ENCODE measurements at regions not wholly inside any gene's neighbourhood (a gene's known extent, or its start where the extent isn't known, plus 50 kb on each side); places are given as distances from the start of the nearest gene placed in this dataset.

DNA sequence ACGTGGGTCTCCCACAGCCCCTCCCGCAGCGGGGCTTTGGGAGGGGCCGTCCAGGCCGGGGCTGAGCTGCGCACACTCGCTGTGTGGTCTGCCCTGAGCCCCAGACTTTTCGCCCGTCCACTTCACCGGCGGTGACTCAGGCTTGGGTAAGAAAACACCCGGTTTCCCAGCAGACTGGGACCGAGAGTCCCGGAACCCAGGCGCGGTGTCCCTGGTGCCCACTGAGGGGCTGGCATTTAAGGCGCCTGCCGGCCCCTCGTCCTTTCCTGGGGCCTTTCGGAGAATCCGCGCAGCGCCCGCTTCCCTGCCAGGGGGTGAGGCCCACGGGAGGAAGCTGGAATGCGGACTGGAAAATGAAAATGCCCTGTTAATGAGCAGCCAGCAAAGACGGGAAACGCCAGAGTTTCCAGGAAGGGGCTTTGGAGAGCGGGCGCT, 100.3 kb downstream of the C16orf95 start:
- TF ChIP-seq POLR2A (IDR thresholded peaks at IDR 0.05; ENCODE audit: low read length) (no peak), GATA1 (IDR thresholded peaks at IDR 0.05; ENCODE audit: low read depth, low read length) (no peak)

All from erythroblast (primary cell).